CD4-positive, alpha-beta T cell (primary cell): ENCODE measurements at regions not wholly inside any gene's neighbourhood (a gene's known extent, or its start where the extent isn't known, plus 50 kb on each side); places are given as distances from the start of the nearest gene placed in this dataset.

ENCODE experiments used
- ATAC-seq: fragments of 200-7000 bp; cut with Tn5 transposase; one replicate; pipeline ENCODE4 v1.10.0; 2022; ENCODE audit warnings: mild to moderate bottlenecking; ENCODE audit not compliant: poor library complexity
- CTCF ChIA-PET: fragments of 350-600 bp; sonication (Branson Sonifier 250); formaldehyde crosslinking; loops from one replicate; lab custom pipeline; 2021; ENCODE audit warnings: antibody characterized with exemption, inconsistent platforms; lab: Charles Lee
- POLR2A ChIA-PET: fragments of 350-600 bp; sonication (Branson Sonifier 250); formaldehyde crosslinking; loops from one replicate; lab custom pipeline; 2021; ENCODE audit warnings: antibody characterized with exemption, inconsistent platforms; lab: Charles Lee
- DNase-seq, 14 experiments: peaks; one replicate each; pipeline ENCODE4 v3.0.0-alpha.2; 2013 to 2020; ENCODE audit warnings: mixed read lengths in 2 of 14
- H3K27ac ChIP-seq, 2 donors: one replicate each; pipeline versions ENCODE4 v1.5.1 to v1.7.0; 2013; ENCODE audit warnings: low read length in 2 of 2, low read depth in 1 of 2, mild to moderate bottlenecking in 1 of 2
- H3K27me3 ChIP-seq, 2 experiments: 1 replicate in 1 of 2; 2 replicates in 1 of 2; pipeline versions ENCODE4 v1.6.1 to v1.7.0; 2013; ENCODE audit warnings: low read length in 2 of 2, control low read depth in 1 of 2, mild to moderate bottlenecking in 1 of 2, moderate library complexity in 1 of 2; ENCODE audit not compliant: insufficient read depth in 2 of 2, control insufficient read depth in 1 of 2
- H3K36me3 ChIP-seq: one replicate; pipeline ENCODE4 v1.6.1; 2013; ENCODE audit warnings: low read length, control low read depth; ENCODE audit not compliant: insufficient read depth
- H3K4me1 ChIP-seq: one replicate; pipeline ENCODE4 v1.6.1; 2013; ENCODE audit warnings: low read length, control low read depth; ENCODE audit not compliant: insufficient read depth
- H3K4me3 ChIP-seq: one replicate; pipeline ENCODE4 v1.5.1; 2013; ENCODE audit warnings: mild to moderate bottlenecking, low read length, moderate library complexity
- H3K9me3 ChIP-seq, 2 experiments: 1 replicate in 1 of 2; 2 replicates in 1 of 2; pipeline versions ENCODE4 v1.6.1 to v1.7.0; 2013; ENCODE audit warnings: low read length in 2 of 2, mild to moderate bottlenecking in 2 of 2, control low read depth in 1 of 2, moderate library complexity in 1 of 2; ENCODE audit not compliant: control insufficient read depth in 1 of 2, insufficient read depth in 1 of 2
- H3K27ac Mint-ChIP-seq: one replicate; pipeline ENCODE4 v1.8.0; 2020; ENCODE audit warnings: mixed read lengths
- H3K27me3 Mint-ChIP-seq: one replicate; pipeline ENCODE4 v1.8.0; 2021; ENCODE audit warnings: mixed read lengths
- H3K36me3 Mint-ChIP-seq: one replicate; pipeline ENCODE4 v1.8.0; 2021; ENCODE audit warnings: low read depth, mixed read lengths
- H3K4me1 Mint-ChIP-seq: one replicate; pipeline ENCODE4 v1.8.0; 2021; ENCODE audit warnings: low read depth, mixed read lengths
- H3K4me3 Mint-ChIP-seq: one replicate; pipeline ENCODE4 v1.8.0; 2020; ENCODE audit warnings: mild to moderate bottlenecking, mixed read lengths
- H3K9me3 Mint-ChIP-seq: one replicate; pipeline ENCODE4 v1.8.0; 2020; ENCODE audit warnings: mixed read lengths
- intact Hi-C, 2 experiments: fragments of 100-400 bp; cut with DNase I in 1 of 2; cut with micrococcal nuclease in 1 of 2; formaldehyde crosslinking; loops; one replicate each; pipeline versions ENCODE4 v1.15.1 to v1.9.0; 2023 to 2025; cut with DNase I, micrococcal nuclease
- TF ChIP-seq, protein P1 (sequence below): fragments of 200-600 bp; IDR thresholded peaks from one replicate; pipeline ENCODE4 v1.8.0; 2022; ENCODE audit warnings: antibody characterized with exemption, mild to moderate bottlenecking

DNA sequence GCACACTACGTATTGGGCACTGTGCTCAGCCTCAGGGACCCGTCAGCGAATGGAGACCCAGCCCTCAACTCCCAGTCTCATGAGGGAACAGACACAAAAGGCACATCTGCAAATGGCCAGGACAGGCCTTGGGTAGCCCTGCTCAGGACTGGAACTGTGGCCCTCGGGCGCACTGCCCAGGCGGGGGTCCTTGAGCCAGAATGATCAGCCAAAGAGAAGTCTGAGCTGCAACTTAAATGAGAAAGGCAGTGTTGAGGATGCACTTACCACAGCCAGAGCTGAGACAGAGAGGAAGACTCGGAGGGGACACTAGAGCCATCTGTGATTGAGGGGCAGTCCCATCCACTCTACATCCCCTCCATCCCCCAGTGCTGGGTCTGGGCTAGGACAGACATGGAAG lies 117.3 kb downstream of the C16orf95 start:
- Histone ChIP-seq H3K27ac (no peak overlapping the region), H3K9me3 (peaks cover 0 to 3% of the 10 kb centered on the region in 2 experiments), H3K4me3 (no peak overlapping the region), H3K27me3 (peaks cover 0 to 2% of the 10 kb centered on the region in 2 experiments), H3K36me3 (no peaks in the 10 kb centered on the region), H3K4me1 (no peaks in the 10 kb centered on the region)
- H3K27ac Mint-ChIP-seq = no peak overlapping the region
- ATAC-seq = no peak
- H3K36me3 Mint-ChIP-seq = no peaks in the 10 kb centered on the region
- H3K4me3 Mint-ChIP-seq = no peak overlapping the region
- H3K9me3 Mint-ChIP-seq = no peaks in the 10 kb centered on the region
- H3K4me1 Mint-ChIP-seq = no peaks in the 10 kb centered on the region
- CTCF ChIA-PET = no interaction called here
- H3K27me3 Mint-ChIP-seq = peaks cover 33% of the 10 kb centered on the region
- TF ChIP-seq, protein P1, sequence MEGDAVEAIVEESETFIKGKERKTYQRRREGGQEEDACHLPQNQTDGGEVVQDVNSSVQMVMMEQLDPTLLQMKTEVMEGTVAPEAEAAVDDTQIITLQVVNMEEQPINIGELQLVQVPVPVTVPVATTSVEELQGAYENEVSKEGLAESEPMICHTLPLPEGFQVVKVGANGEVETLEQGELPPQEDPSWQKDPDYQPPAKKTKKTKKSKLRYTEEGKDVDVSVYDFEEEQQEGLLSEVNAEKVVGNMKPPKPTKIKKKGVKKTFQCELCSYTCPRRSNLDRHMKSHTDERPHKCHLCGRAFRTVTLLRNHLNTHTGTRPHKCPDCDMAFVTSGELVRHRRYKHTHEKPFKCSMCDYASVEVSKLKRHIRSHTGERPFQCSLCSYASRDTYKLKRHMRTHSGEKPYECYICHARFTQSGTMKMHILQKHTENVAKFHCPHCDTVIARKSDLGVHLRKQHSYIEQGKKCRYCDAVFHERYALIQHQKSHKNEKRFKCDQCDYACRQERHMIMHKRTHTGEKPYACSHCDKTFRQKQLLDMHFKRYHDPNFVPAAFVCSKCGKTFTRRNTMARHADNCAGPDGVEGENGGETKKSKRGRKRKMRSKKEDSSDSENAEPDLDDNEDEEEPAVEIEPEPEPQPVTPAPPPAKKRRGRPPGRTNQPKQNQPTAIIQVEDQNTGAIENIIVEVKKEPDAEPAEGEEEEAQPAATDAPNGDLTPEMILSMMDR = no peak
- DNase-seq = no peak
- intact Hi-C loops = loop anchor here in 1 of 2 experiments (5.0 kb wide), 1 partner anchor 437 kb away; no protein-coding TSS in a partner anchor
- POLR2A ChIA-PET = no interaction called here

DNA sequence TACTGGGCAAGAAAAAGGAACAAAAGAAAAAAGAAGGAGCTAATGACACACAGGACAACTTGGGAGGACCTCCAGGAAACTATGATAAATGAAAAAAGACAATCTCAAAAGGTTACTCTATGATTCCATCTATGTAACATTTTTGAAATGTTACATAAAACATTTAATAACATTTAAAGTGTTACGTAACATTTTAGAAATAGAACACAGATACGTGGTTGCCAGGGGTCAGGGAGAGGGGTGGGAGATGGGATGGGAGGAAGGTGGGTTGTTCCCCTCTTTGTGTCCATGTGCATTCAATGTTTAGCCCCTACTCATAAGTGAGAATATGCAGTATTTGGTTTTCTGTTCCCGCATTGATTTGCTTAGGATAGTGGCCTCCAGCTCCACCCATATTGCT lies 116.6 kb downstream of the C16orf95 start:
- no peak overlapping the region for H3K27ac Mint-ChIP-seq
- no peaks in the 10 kb centered on the region for H3K4me1 ChIP-seq

DNA sequence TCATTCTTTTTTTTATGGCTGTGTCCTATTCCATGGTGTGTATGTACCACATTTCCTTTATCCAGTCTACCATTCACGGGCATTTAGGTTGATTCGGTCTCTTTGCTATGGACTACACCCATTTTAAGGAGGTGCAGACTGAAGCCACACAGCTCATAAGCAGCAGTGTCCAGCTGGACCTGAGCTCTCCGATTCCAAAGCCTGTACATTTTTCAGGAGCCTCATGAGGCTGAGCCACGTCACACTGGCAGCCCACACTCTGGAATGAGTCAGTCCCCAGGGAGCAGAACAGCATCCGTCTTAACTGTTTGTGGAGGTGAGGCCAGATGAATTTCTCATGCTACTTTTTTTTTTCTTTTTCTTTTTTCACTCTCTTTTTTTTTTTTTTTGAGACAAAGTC lies 116.1 kb downstream of the C16orf95 start:
- TF ChIP-seq, protein P1 = no peak
- no peaks in the 10 kb centered on the region for H3K36me3 Mint-ChIP-seq
- CTCF ChIA-PET = no interaction called here

More for the DNA sequence above, 116.6 kb downstream of the C16orf95 start:
- Histone ChIP-seq H3K27ac (no peak overlapping the region), H3K27me3 (peaks cover 0 to 2% of the 10 kb centered on the region in 2 experiments), H3K9me3 (peaks cover 0 to 3% of the 10 kb centered on the region in 2 experiments), H3K4me3 (no peak overlapping the region), H3K36me3 (no peaks in the 10 kb centered on the region)
- POLR2A ChIA-PET = no interaction called here
- TF ChIP-seq, protein P1 = no peak
- peaks cover 33% of the 10 kb centered on the region for H3K27me3 Mint-ChIP-seq
- ATAC-seq (no peak), DNase-seq (no peak)
- intact Hi-C loops = loop anchor here in 1 of 2 experiments (5.0 kb wide), 1 partner anchor 437 kb away; no protein-coding TSS in a partner anchor
- CTCF ChIA-PET = no interaction called here
- no peaks in the 10 kb centered on the region for H3K4me1 Mint-ChIP-seq
- H3K9me3 Mint-ChIP-seq = no peaks in the 10 kb centered on the region
- no peaks in the 10 kb centered on the region for H3K36me3 Mint-ChIP-seq
- no peak overlapping the region for H3K4me3 Mint-ChIP-seq

More for the DNA sequence above, 116.1 kb downstream of the C16orf95 start:
- Mint-ChIP-seq H3K4me3 (no peak overlapping the region), H3K4me1 (no peaks in the 10 kb centered on the region), H3K27ac (no peak overlapping the region), H3K9me3 (no peaks in the 10 kb centered on the region), H3K27me3 (peaks cover 33% of the 10 kb centered on the region)
- Histone ChIP-seq H3K9me3 (peaks cover 0 to 3% of the 10 kb centered on the region in 2 experiments), H3K27me3 (peaks cover 0 to 2% of the 10 kb centered on the region in 2 experiments), H3K4me3 (no peak overlapping the region), H3K4me1 (no peaks in the 10 kb centered on the region), H3K36me3 (no peaks in the 10 kb centered on the region), H3K27ac (no peak overlapping the region)
- POLR2A ChIA-PET = no interaction called here
- ATAC-seq (no peak), DNase-seq (no peak)
- intact Hi-C loops = loop anchor here in 1 of 2 experiments (5.0 kb wide), 1 partner anchor 436 kb away; no protein-coding TSS in a partner anchor
